ENCODE measurements at regions not wholly inside any gene's neighbourhood (a gene's known extent, or its start where the extent isn't known, plus 50 kb on each side); places are given as distances from the start of the nearest gene placed in this dataset.

DNA sequence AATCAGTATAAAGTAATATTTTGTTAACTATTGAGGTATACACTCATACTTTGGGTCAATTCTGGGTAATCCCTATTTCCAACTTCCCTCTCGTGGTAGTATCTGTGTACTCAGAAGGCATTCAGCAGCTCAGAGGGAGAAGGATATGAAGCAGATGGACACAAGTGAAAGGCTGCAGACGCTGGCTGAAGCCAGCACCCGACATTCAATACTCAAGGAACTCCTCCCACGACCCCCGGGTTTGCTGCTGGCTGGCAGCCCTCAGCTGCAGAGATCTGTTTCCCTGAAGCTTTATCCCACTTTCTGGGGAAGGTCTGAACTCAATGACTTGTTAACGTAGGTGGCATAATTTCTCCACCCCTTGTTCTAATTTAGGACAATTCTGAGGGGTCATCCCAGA lies 847.3 kb upstream of the SOX11 start:
- H4K20me1 ChIP-seq (ENCODE audit: control insufficient read depth, insufficient read depth): no peaks in the 10 kb centered on the region
- TF ChIP-seq POLR2AphosphoS5 (IDR thresholded peaks at IDR 0.05; ENCODE audit: low read length) (no peak), GABPA (IDR thresholded peaks at IDR 0.05; ENCODE audit: low read depth) (no peak), CEBPB (IDR thresholded peaks at IDR 0.05; ENCODE audit: borderline replicate concordance in 1 of 2, low read depth in 2 of 2, low read length in 2 of 2) (no peak), FOXK2 (IDR thresholded peaks at IDR 0.05) (no peak), RAD21 (IDR thresholded peaks at IDR 0.05; ENCODE audit: insufficient read depth, low read depth, low read length) (no peak), TAF1 (IDR thresholded peaks at IDR 0.05; ENCODE audit: borderline replicate concordance, low read depth, low read length) (no peak), NR2C1 (IDR thresholded peaks at IDR 0.05) (no peak), PAX8 (IDR thresholded peaks at IDR 0.05) (no peak), FOS (IDR thresholded peaks at IDR 0.05; ENCODE audit: borderline replicate concordance, extremely low read depth, insufficient read length) (no peak), KAT2A (conservative IDR thresholded peaks at IDR 0.05; ENCODE audit: control insufficient read depth, low read depth, low read length) (no peak)

DNA sequence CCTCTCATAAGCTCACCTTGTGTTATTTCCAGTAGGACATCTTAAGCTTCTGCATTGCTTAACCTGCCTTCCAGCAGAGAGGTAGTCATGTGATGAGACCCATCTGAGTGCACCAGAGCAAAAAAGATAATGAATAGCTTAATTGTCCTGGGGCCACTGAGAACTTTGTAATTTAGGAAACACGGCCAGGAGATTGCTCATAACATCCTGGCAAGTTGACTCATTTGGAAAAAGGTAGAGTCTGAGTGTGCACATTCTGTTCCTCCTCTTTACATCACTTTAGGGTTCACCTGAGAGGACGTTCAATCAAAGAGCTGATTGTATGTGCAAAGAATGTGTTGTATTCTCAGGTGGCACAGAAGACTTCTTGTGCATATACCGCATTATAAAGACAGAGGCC lies 830.2 kb upstream of the SOX11 start:
- Histone ChIP-seq H3K27ac (ENCODE audit: control insufficient read depth, insufficient read depth) (no peak overlapping the region), H3K79me2 (ENCODE audit: control insufficient read depth, insufficient read depth, low read length) (no peaks in the 10 kb centered on the region), H3K9me3 (replicated peaks; ENCODE audit: control insufficient read depth, insufficient read depth, low read length) (no peaks in the 10 kb centered on the region), H2AFZ (ENCODE audit: control insufficient read depth, low read depth, low read length) (no peak overlapping the region), H3K4me2 (ENCODE audit: control insufficient read depth, insufficient read depth) (no peak overlapping the region), H3K4me3 (no peak overlapping the region), H4K20me1 (ENCODE audit: control insufficient read depth, insufficient read depth) (no peaks in the 10 kb centered on the region), H3K9ac (ENCODE audit: control insufficient read depth, insufficient read depth, low read length) (no peak overlapping the region), H3K27me3 (replicated peaks in 1 of 2; ENCODE audit: control insufficient read depth in 2 of 2, insufficient read depth in 2 of 2, low read length in 1 of 2) (no peaks in the 10 kb centered on the region), H3K4me1 (ENCODE audit: control insufficient read depth, insufficient read depth, low read length) (no peaks in the 10 kb centered on the region), H3K36me3 (ENCODE audit: control insufficient read depth in 2 of 2, insufficient read depth in 2 of 2, low read length in 1 of 2) (no peaks in the 10 kb centered on the region)
- in situ Hi-C loops (cut with MboI) (no loop called here), intact Hi-C loops (cut with micrococcal nuclease; ENCODE audit: unreplicated experiment) (no loop called here)
- ChIA-PET CTCF (no interaction called here), RAD21 (ENCODE audit: unreplicated experiment) (no interaction called here), SMC1A (ENCODE audit: uncharacterized antibody, unreplicated experiment) (interaction anchor here (1.4 kb wide), 1 partner anchor 9 kb away, joined by 3 read pairs; no protein-coding TSS in a partner anchor), POLR2A (no interaction called here)
- 20% methylated on average over 3 of the region's 3 CpGs for WGBS (ENCODE audit: insufficient coverage, insufficient replicate concordance, low lambda C conversion rate, missing lambda C conversion rate)
- no TSS peak for BruUV-seq (replicated peaks)
- DNase-seq (ENCODE audit: low read depth, low spot score) (no peak), FAIRE-seq (no peak), ATAC-seq (no peak)
- TF ChIP-seq, protein P1, sequence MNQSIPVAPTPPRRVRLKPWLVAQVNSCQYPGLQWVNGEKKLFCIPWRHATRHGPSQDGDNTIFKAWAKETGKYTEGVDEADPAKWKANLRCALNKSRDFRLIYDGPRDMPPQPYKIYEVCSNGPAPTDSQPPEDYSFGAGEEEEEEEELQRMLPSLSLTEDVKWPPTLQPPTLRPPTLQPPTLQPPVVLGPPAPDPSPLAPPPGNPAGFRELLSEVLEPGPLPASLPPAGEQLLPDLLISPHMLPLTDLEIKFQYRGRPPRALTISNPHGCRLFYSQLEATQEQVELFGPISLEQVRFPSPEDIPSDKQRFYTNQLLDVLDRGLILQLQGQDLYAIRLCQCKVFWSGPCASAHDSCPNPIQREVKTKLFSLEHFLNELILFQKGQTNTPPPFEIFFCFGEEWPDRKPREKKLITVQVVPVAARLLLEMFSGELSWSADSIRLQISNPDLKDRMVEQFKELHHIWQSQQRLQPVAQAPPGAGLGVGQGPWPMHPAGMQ (IDR thresholded peaks at IDR 0.05; ENCODE audit: borderline replicate concordance): no peak
- TF ChIP-seq TCF3 (IDR thresholded peaks at IDR 0.05; ENCODE audit: borderline replicate concordance, insufficient read depth, low read depth, low read length) (no peak), ZZZ3 (IDR thresholded peaks at IDR 0.05; ENCODE audit: control insufficient read depth, insufficient read length, low read depth) (no peak), SIN3A (IDR thresholded peaks at IDR 0.05; ENCODE audit: low read depth, low read length) (no peak), RBBP5 (conservative IDR thresholded peaks at IDR 0.05) (no peak)

More for the DNA sequence above, 847.3 kb upstream of the SOX11 start:
- no peak for DNase-seq (ENCODE audit: low read depth, low spot score)
- Histone ChIP-seq H3K9ac (ENCODE audit: control insufficient read depth, insufficient read depth, low read length) (no peak overlapping the region), H3K27me3 (replicated peaks in 1 of 2; ENCODE audit: control insufficient read depth in 2 of 2, insufficient read depth in 2 of 2, low read length in 1 of 2) (no peaks in the 10 kb centered on the region), H3K4me3 (no peak overlapping the region), H3K9me3 (replicated peaks; ENCODE audit: control insufficient read depth, insufficient read depth, low read length) (no peaks in the 10 kb centered on the region), H3K4me2 (ENCODE audit: control insufficient read depth, insufficient read depth) (no peak overlapping the region), H3K36me3 (ENCODE audit: control insufficient read depth in 2 of 2, insufficient read depth in 2 of 2, low read length in 1 of 2) (no peaks in the 10 kb centered on the region), H3K79me2 (ENCODE audit: control insufficient read depth, insufficient read depth, low read length) (no peaks in the 10 kb centered on the region), H2AFZ (ENCODE audit: control insufficient read depth, low read depth, low read length) (no peak overlapping the region), H3K27ac (ENCODE audit: control insufficient read depth, insufficient read depth) (no peak overlapping the region), H3K4me1 (ENCODE audit: control insufficient read depth, insufficient read depth, low read length) (no peaks in the 10 kb centered on the region)
- in situ Hi-C loops (cut with MboI) (no loop called here), intact Hi-C loops (cut with micrococcal nuclease; ENCODE audit: unreplicated experiment) (no loop called here)
- WGBS (ENCODE audit: insufficient coverage, insufficient replicate concordance, low lambda C conversion rate, missing lambda C conversion rate): 0% methylated on average over 6 of the region's 6 CpGs
- ChIA-PET POLR2A (no interaction called here), CTCF (no interaction called here), RAD21 (ENCODE audit: unreplicated experiment) (no interaction called here), SMC1A (ENCODE audit: uncharacterized antibody, unreplicated experiment) (no interaction called here)
- ATAC-seq: no peak
- no TSS peak for BruUV-seq (replicated peaks)
- FAIRE-seq: no peak

Measured in GM12878 (cell line).